A172 (cell line): ENCODE measurements at regions not wholly inside any gene's neighbourhood (a gene's known extent, or its start where the extent isn't known, plus 50 kb on each side); places are given as distances from the start of the nearest gene placed in this dataset.
"Not testable (repeated sequence)": the region's sequence is repeated elsewhere in the genome, so short reads cannot be mapped to it uniquely, and the experiment has no call there.

Source experiments
- DNase-seq: peaks from one replicate; pipeline ENCODE4 v3.0.0-alpha.2; 2015; ENCODE audit warnings: low spot score

GRCh38 chr2:72078773-72079172 lies 68.9 kb downstream of the CYP26B1 start:
- no peak for DNase-seq

- no peak for DNase-seq
These were observed 69.9 kb downstream of the CYP26B1 start for GRCh38 chr2:72077702-72078169.

DNA sequence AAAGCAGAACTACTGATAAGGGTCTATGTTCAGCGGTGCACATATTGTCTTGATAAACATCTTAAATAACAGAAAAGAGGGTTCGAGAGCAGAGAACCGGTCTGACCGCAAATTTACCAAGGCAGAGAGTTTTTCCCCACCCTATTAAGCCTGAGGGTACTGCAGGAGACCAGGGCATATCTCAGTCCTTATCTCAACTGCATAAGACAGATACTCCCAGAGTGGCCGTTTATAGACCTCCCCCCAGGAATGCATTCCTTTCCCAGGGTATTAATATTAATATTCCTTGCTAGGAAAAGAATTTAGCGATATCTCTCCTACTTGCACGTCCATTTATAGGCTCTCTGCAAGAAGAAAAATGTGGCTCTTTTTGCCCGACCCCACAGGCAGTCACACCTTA lies 74.3 kb downstream of the CYP26B1 start:
- not testable (repeated sequence) for DNase-seq

- DNase-seq: not testable (repeated sequence)
These were observed 83.5 kb downstream of the CYP26B1 start for GRCh38 chr2:72064197-72064596.

DNA sequence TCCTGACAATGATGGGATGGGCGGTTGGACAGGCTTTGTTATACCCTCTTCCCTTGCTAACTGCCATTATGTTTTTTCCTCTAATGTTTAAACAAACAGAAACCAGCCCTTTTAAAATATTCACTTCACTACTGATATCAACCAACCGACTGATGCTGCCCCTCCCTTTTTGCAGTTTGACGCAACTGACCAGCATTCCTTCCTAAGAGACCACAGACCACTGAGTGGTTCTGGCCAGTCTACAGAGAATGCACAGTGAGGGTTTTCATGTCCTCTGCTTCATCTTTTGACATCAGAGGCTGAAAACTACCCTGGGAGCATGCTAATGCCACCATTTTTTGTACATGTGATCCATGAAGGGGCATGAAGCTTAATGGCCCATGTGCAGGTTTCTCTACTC lies 85.3 kb downstream of the CYP26B1 start:
- DNase-seq: no peak

DNA sequence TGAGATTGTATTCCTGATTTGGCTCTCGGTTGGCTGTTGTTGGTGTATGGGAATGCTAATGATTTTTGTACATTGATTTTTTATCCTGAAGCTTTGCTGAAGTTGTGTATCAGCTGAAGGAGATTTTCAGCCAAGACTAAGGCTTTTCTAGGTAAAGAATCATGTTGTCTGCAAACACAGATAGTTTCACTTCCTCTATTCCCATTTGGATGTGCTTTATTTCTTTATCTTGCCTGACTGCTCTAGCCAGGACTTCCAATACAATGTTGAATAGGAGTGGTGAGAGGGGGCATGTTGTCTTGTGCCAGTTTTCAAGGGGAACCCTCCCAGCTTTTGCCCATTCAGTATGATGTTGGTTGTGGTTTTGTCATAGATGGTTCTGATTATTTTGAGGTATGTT lies 90.4 kb downstream of the CYP26B1 start:
- DNase-seq: no peak

GRCh38 chr2:72051971-72052505 lies 95.6 kb downstream of the CYP26B1 start:
- no peak for DNase-seq

GRCh38 chr2:72051204-72051603 lies 96.5 kb downstream of the CYP26B1 start:
- no peak for DNase-seq

DNA sequence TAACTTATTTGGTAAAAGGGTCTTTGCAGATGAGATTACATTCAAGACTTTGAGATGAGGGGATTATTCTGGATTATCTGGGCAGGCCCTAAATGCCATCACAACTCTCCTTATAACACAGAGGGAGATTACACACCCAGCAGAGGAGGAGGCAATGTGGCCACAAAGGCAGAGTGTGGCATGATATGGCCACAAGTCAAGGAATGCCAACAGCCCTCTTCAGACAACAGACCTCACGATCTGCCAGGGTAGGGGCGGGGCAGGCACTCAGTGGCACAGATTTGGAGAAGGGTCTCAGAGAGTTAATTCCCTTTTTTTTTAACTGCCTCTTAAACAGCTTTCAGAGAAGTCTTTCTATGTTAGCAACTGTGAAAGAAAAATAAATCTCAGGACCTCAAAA lies 96.9 kb downstream of the CYP26B1 start:
- DNase-seq: no peak

DNA sequence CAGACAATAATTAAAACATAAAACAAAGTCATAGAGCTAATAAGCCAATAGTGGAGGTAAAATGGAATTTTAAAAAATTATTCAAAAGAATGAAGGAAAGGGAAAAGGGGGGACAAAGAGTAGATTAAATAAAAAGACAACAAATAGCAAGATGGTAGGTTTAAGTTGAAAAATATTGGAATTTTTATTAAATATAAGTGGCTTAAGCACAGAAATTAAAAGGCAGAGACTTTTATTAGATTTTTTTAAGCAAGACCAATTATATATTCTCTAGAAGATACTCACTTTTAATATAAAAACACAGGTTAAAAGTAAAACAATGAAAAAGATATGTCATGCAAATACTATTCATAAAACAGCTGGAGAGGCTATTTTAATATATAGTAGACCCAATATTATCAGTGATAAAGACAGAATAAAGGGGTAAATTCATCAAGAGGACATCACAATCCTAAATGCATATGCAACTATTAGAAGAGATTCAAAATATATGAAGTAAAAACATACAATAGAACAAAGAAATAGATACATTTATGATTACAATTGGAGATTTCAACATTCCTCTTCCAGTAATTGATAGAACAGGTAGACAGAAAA lies 98.7 kb downstream of the CYP26B1 start:
- no peak for DNase-seq

DNA sequence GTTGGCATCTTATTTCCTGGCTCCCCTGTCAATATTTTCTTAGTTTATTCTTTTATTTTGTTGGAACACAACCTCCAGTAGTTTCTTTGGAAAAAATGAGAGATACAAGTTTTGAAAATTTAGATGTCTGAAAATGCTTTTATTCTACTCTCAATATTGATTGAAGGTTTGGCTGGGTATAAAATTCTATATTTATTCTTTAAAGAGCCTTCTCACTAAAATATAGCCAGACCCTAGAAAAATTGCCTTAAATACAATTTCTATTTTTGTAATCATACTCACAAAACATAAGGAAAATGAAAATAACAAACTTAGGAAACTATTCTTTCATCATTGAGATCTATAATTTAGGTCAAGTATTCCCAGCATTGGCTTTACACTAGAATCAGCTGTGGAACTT lies 103.7 kb downstream of the CYP26B1 start:
- no peak for DNase-seq

GRCh38 chr2:72041638-72042111 lies 106.0 kb downstream of the CYP26B1 start:
- DNase-seq: no peak

DNA sequence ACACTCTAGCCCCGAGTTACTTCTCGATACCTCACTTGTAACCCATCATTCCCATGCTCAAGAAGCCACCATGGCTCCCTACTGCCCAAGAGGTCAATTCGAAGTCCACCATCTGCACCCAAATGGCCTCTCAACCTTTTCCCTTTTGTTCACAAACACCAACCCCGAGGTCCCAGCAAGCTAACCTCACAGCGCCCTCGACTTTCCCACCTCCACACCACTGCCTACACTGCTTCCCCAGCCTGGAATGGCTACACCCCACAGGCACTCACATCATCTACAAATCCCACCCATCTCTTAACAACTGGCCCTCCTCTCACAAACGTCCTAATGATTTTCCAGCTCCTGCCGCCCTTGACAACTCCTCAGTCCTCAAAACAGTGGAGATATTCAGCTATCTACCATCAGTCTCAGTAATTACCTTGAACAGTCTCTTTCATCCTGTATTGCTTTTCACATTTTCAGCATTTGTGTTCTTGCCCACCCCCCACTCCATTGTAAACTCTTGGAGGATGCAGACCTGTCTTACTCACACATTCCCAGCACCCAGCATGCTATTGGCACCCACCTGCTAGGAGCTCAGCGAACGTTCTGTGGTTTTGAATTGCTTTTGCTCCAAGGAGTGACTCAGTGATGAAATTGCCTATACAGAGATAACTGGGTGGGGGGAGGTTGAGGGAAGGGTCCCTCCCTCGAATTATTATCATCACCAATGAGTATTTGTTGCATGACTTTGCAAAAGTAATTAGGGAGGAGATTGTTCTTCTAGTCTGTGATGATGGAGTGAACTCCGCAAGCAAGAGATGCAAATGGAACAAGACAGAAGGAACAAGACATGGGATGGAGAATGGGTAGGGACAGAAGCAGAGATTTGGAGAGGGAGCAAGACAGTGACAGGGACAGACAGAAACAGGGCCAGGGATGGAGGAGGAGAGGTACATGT lies 106.8 kb downstream of the CYP26B1 start:
- peak; percentile 64 for DNase-seq

GRCh38 chr2:72038524-72038923 lies 109.1 kb downstream of the CYP26B1 start:
- DNase-seq: no peak

DNA sequence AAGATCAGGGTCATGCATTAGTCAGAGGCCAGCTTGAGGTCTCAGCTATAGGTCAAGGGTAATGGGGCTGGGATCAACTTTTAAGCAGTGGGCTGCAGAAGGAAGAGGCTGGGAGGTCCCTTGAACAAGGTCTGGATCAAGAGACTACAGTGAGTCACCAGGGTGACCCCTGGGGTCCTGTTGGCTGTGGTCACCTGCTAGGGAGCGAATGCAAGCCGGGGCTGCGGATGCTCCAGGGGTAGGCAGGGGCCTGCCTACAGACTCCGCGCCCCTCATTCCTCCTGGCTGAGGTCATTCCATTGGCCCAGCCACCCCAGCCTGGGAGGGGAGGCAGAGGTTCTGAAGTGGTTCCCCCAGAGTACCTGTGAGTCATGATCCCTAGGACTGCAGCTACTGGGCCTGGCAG lies 110.4 kb downstream of the CYP26B1 start:
- peak; percentile 46 for DNase-seq

DNA sequence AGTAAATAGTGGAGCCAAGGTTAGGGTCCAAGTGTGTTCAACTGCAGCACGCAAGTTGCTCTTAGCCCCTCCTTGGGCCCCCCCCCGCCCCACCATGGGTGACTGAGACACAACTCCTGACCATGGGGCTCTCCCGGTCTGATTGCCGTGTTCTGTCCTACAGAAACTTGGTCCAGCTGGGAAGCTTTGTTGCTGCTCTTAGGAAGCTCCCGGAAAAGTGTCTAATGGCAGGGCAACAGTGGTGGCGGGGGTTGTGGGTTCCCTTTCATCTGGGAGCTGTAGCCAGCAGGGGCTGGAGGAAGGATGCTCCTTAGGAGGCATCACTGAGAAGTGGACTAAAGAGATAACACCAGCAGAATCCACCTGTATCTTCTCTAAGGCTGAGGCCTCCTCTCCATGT lies 111.1 kb downstream of the CYP26B1 start:
- no peak for DNase-seq

GRCh38 chr2:72036173-72036545 lies 111.5 kb downstream of the CYP26B1 start:
- DNase-seq: no peak

GRCh38 chr2:72035518-72036172 lies 112.0 kb downstream of the CYP26B1 start:
- DNase-seq: peak; percentile 39

GRCh38 chr2:72034353-72035095 lies 113.1 kb downstream of the CYP26B1 start:
- DNase-seq: no peak

DNA sequence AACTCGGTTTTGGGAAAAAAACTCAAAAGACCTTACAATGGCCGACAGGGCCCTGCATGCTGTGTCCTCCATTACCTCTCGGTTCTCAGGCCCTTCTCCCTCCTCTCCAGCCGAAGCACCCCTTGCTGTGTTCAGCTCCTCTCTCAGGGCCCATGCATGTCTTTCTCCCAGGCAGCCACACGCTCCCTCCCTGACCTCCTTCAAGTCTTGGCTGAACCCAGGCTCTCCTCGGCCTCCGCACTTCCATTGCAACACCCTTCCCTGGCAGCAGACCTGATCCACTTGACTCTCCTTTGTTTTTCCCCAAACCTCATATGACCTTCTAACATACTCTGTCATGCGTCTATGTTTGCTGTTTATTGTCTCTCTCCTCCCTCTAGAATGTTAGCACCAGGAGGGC lies 114.0 kb downstream of the CYP26B1 start:
- DNase-seq: no peak

GRCh38 chr2:72032481-72033041 lies 115.1 kb downstream of the CYP26B1 start:
- no peak for DNase-seq
